HG02981 (cell line): ENCODE measurements at regions not wholly inside any gene's neighbourhood (a gene's known extent, or its start where the extent isn't known, plus 50 kb on each side); places are given as distances from the start of the nearest gene placed in this dataset.

Experiments
- ATAC-seq: cut with Tn5 transposase; IDR thresholded peaks from one replicate; pipeline ENCODE4 v1.9.1; 2021; ENCODE audit warnings: mild to moderate bottlenecking, moderate library complexity; ENCODE audit not compliant: unreplicated experiment

GRCh38 chr7:67738145-67738544 lies 741.5 kb downstream of the TYW1 start:
- ATAC-seq: no peak

- ATAC-seq: no peak
These were observed 742.3 kb downstream of the TYW1 start for GRCh38 chr7:67738958-67739357.

- no peak for ATAC-seq
These were observed 746.9 kb downstream of the TYW1 start for GRCh38 chr7:67743501-67743900.

- ATAC-seq: no peak
These were observed 755.6 kb downstream of the TYW1 start for GRCh38 chr7:67752227-67752626.

GRCh38 chr7:67753891-67754290 lies 757.3 kb downstream of the TYW1 start:
- no peak for ATAC-seq

- no peak for ATAC-seq
These were observed 758.0 kb downstream of the TYW1 start for GRCh38 chr7:67754651-67755050.

- no peak for ATAC-seq
These were observed 761.9 kb downstream of the TYW1 start for GRCh38 chr7:67758551-67758950.

- ATAC-seq: no peak
These were observed 764.3 kb downstream of the TYW1 start for GRCh38 chr7:67760971-67761370.

GRCh38 chr7:67762516-67762915 lies 765.9 kb downstream of the TYW1 start:
- no peak for ATAC-seq

- no peak for ATAC-seq
These were observed 767.7 kb downstream of the TYW1 start for GRCh38 chr7:67764289-67764688.

- no peak for ATAC-seq
These were observed 769.0 kb downstream of the TYW1 start for GRCh38 chr7:67765481-67766175.

GRCh38 chr7:67766906-67767410 lies 770.3 kb downstream of the TYW1 start:
- ATAC-seq: no peak

- ATAC-seq: no peak
These were observed 775.4 kb downstream of the TYW1 start for GRCh38 chr7:67771846-67772605.

GRCh38 chr7:67773081-67773480 lies 776.4 kb downstream of the TYW1 start:
- no peak for ATAC-seq

- ATAC-seq: no peak
These were observed 780.5 kb downstream of the TYW1 start for GRCh38 chr7:67777119-67777518.

GRCh38 chr7:67781841-67782240 lies 785.2 kb downstream of the TYW1 start:
- no peak for ATAC-seq

- no peak for ATAC-seq
These were observed 789.4 kb downstream of the TYW1 start for GRCh38 chr7:67786021-67786420.

- ATAC-seq: no peak
These were observed 792.0 kb downstream of the TYW1 start for GRCh38 chr7:67788669-67789068.

- ATAC-seq: no peak
These were observed 795.3 kb downstream of the TYW1 start for GRCh38 chr7:67791918-67792317.

GRCh38 chr7:67794544-67794943 lies 797.9 kb downstream of the TYW1 start:
- no peak for ATAC-seq

GRCh38 chr7:67803789-67804188 lies 807.2 kb downstream of the TYW1 start:
- no peak for ATAC-seq

- ATAC-seq: no peak
These were observed 809.4 kb downstream of the TYW1 start for GRCh38 chr7:67805921-67806471.
